ENCODE measurements at regions not wholly inside any gene's neighbourhood (a gene's known extent, or its start where the extent isn't known, plus 50 kb on each side); places are given as distances from the start of the nearest gene placed in this dataset.

DNA sequence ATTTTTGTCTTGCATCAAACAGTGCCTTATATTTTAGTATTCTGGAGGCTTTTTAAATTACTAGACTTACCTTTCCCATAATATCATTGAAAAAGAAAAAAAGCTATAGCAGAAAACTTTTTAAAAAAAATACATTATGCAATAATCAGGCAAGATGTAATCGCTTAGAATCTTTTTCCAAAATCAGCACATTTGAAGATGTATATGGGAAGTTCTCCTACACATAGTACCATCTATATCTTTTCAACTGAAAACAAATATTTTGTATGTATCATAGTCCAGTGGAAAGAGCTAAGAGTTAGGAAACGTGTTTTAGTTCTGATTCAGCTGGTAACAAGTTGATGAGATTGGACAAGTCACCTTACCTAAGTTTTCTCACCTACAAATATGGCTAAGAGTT is 70.6 kb downstream of the SLC41A2 start:
- no peak overlapping the region for H3K27ac ChIP-seq (ENCODE audit: insufficient read depth, low read depth, low read length)
- H2AFZ ChIP-seq (ENCODE audit: low read depth, low read length): no peak overlapping the region
- dilution Hi-C loops (cut with MboI; ENCODE audit: extremely low pct_ligation_motif_present, low sequenced_read_pairs) (no loop called here), intact Hi-C loops (cut with micrococcal nuclease) (no loop called here)
- H3K9me1 ChIP-seq (replicated peaks; ENCODE audit: control insufficient read depth, extremely low read depth, insufficient read depth, low read length): no peaks in the 10 kb centered on the region
- POLR2A ChIA-PET: interaction anchor here (0.6 kb wide), 1 partner anchor 21 kb away, joined by 3 read pairs; no protein-coding TSS in a partner anchor
- no peaks in the 10 kb centered on the region for H3K79me2 ChIP-seq (ENCODE audit: control insufficient read depth, insufficient read depth, low read length)
- CTCF ChIA-PET: interaction anchor here (0.9 to 1.7 kb wide), 6 partner anchors 14 to 506 kb away, joined by 3 to 5 read pairs (median 4); no protein-coding TSS in a partner anchor
- H3K9ac ChIP-seq (replicated peaks; ENCODE audit: extremely low read depth, insufficient read depth, low read length): no peak overlapping the region
- H3K36me3 ChIP-seq (ENCODE audit: control insufficient read depth in 2 of 2, extremely low read depth in 1 of 2, insufficient read depth in 2 of 2, low read length in 2 of 2): no peaks in the 10 kb centered on the region
- no peak overlapping the region for H3K4me2 ChIP-seq (ENCODE audit: insufficient read depth, low read length)
- FAIRE-seq (no peak), DNase-seq (ENCODE audit: low read depth, low spot score) (no peak)
- no TSS peak for BruUV-seq (replicated peaks)
- H3K4me1 ChIP-seq (ENCODE audit: control insufficient read depth, extremely low read depth, insufficient read depth, low read length): peaks cover 9% of the 10 kb centered on the region
- H3K9me3 ChIP-seq (replicated peaks; ENCODE audit: control insufficient read depth, insufficient read depth, low read length): no peaks in the 10 kb centered on the region
- H3K27me3 ChIP-seq (ENCODE audit: control insufficient read depth in 2 of 2, insufficient read depth in 2 of 2, low read length in 2 of 2): no peaks in the 10 kb centered on the region
- H3K4me3 ChIP-seq (replicated peaks in 1 of 3; ENCODE audit: insufficient read depth in 1 of 3, low read depth in 1 of 3, low read length in 3 of 3): no peak overlapping the region
- no peaks in the 10 kb centered on the region for H4K20me1 ChIP-seq (replicated peaks; ENCODE audit: control insufficient read depth, extremely low read depth, insufficient read depth, low read length)
- TF ChIP-seq, protein P1, sequence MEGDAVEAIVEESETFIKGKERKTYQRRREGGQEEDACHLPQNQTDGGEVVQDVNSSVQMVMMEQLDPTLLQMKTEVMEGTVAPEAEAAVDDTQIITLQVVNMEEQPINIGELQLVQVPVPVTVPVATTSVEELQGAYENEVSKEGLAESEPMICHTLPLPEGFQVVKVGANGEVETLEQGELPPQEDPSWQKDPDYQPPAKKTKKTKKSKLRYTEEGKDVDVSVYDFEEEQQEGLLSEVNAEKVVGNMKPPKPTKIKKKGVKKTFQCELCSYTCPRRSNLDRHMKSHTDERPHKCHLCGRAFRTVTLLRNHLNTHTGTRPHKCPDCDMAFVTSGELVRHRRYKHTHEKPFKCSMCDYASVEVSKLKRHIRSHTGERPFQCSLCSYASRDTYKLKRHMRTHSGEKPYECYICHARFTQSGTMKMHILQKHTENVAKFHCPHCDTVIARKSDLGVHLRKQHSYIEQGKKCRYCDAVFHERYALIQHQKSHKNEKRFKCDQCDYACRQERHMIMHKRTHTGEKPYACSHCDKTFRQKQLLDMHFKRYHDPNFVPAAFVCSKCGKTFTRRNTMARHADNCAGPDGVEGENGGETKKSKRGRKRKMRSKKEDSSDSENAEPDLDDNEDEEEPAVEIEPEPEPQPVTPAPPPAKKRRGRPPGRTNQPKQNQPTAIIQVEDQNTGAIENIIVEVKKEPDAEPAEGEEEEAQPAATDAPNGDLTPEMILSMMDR (IDR thresholded peaks at IDR 0.05; ENCODE audit: extremely low read depth in 1 of 2, insufficient read depth in 1 of 2, low read depth in 1 of 2, low read length in 2 of 2): no peak
- TF ChIP-seq EZH2 (IDR thresholded peaks at IDR 0.05; ENCODE audit: borderline replicate concordance, low read depth, low read length, severe bottlenecking) (no peak), MAX (IDR thresholded peaks at IDR 0.05; ENCODE audit: insufficient read depth, insufficient read length) (no peak), FOS (IDR thresholded peaks at IDR 0.05; ENCODE audit: borderline replicate concordance, insufficient read depth, low read length) (no peak), POLR2A (IDR thresholded peaks at IDR 0.05; ENCODE audit: low read depth, low read length) (no peak), POLR2AphosphoS5 (IDR thresholded peaks at IDR 0.05; ENCODE audit: insufficient read depth, low read depth, low read length) (no peak), MYC (IDR thresholded peaks at IDR 0.05; ENCODE audit: low read depth, low read length) (no peak), JUN (IDR thresholded peaks at IDR 0.05; ENCODE audit: borderline replicate concordance, insufficient read depth, insufficient read length, low read depth) (no peak), GATA2 (IDR thresholded peaks at IDR 0.05; ENCODE audit: insufficient read depth, insufficient read length, low read depth, low read length) (no peak)

Data from endothelial cell of umbilical vein (primary cell).